SKM-1 treated with dmso at 0.1 percent for 144 hours (cell line): ENCODE measurements at regions not wholly inside any gene's neighbourhood (a gene's known extent, or its start where the extent isn't known, plus 50 kb on each side); places are given as distances from the start of the nearest gene placed in this dataset.
A peak's percentile ranks its signal among the peaks of the same experiment; 100 is the strongest.

Experiments used
- DNase-seq: peaks from one replicate; lab custom pipeline; 2025; ENCODE audit not compliant: unreplicated experiment; lab: John Stamatoyannopoulos, UW

GRCh38 chr9:663541-663940 lies 178.0 kb upstream of the DMRT1 start:
- DNase-seq: no peak

- DNase-seq: no peak
Observed at GRCh38 chr9:665296-665695, 176.2 kb upstream of the DMRT1 start.

DNA sequence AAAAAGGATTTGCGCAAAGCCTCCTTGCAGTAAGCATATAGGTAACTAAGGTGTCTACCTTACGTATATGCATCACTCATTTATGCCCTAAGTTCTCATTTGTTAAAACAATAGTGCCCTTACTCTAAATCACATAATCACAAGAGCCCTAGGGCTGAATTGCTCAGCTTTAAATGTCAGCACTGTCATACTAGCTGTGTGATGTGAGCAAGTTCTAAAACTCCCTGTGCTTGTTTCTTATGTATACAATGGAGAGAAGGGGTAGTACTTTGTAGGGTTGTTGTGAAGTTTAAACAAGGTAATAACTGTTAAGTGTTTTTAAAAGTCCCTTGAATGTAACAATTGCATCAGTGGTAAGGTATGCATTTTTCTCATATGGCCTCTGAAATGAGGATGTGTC lies 169.5 kb upstream of the DMRT1 start:
- DNase-seq: no peak

DNA sequence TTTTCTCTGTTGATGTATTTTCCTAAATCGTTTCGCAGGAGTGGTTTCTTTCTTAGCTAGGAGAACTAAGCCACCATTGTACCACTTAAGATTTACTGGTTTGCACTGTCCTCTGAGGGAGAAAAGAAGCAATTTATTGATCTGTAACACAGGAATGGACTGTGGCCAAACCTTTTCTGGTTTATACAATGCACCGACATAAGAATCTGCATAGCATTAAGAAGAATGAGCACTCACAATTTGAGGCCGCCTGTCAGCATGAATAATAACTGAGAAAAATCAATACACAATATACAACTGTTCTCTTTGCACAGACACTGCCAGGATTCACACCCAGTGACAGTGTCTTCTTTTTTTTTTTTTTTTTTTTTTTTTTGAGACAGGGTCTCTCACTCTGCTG lies 168.6 kb upstream of the DMRT1 start:
- DNase-seq: no peak

- no peak for DNase-seq
Observed at GRCh38 chr9:673264-673965, 168.1 kb upstream of the DMRT1 start.

DNA sequence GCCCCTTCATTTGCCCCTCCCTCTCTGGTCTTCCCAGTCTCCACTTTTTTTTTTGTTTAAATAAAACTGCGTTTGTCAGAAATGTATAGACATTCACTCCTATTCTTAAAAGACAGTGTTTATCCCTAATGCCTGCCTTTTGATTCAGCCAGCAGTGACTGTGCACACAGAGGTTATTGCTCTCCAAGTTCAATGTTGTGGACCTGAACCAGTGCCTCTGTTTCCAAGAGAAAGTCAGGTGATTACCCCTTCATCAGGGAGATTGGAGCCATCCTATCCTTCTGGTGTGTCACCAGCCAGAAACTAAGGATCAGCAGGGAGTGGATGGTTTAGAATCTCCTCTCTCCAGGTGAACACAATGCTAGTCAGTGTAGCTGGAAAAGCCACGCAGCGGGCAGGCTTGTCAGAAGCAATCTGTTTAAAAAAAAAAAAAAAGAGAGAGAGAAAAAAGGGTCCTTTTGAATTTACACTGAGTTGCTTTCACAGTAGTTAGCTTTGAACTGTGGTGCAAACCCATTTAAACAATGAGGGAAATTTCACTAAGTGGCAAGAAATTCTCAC lies 167.5 kb upstream of the DMRT1 start:
- no peak for DNase-seq

DNA sequence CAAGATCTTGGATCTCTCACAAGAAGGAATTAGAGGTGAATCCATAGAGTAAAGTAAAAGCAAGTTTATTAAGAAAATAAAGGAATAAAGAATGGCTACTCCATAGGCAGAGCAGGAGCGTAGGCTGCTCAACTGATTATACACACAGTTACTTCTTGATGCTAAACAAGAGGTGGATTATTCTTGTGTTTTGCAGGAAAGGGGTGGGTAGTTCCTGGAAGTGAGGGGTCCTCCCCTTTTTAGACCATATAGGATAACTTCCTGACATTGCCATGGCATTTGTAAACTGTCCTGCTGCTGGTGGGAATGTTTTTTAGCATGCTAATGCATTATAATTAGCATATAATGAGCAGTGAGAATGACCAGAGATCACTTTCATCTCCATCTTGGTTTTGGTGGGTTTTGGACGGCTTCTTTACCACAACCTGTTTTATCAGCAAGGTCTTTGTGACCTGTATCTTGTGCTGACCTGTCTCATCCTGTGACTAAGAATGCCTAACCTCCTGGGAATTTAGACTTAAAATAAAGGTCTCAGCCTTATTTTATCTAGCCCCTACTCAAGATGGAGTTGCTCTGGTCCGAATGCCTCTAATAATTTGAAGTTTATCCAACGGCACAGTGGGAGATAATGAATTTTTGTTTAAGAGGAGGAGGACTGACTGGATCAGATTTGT lies 165.7 kb upstream of the DMRT1 start:
- DNase-seq: no peak

DNA sequence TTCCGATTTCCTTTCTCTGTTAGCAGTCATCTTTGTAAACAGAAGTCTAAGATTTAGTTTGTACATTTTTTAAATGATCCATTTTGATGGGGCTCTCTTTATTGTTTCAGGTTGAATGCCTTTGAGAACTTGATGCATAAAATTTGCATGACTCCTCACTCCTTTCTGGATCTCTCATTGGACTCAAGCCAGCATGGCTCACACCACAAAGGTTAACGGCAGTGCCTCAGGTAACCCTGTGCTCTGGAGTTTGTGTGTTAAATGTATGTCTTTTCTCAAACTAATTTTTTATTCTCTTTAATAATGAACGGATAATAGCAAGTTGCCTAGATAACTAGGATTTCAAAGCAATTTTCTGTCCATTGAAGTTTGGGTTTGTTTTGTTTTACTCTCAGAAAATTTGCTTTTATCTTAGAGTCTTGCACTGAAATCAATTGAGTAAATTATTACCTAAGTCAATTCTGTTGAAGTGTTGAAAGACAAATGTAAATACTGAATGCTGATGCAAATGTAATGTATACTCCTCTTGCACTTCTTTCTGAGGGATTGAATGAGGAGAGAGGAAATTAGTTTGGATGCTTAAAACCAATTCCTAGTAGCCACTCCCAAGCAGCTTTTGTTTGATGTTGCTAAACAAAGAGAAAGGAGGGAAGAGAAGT lies 164.6 kb upstream of the DMRT1 start:
- DNase-seq: no peak

- DNase-seq: no peak
Observed at GRCh38 chr9:677461-678097, 163.9 kb upstream of the DMRT1 start.

- no peak for DNase-seq
Observed at GRCh38 chr9:678897-679296, 162.6 kb upstream of the DMRT1 start.

GRCh38 chr9:679462-679861 lies 162.0 kb upstream of the DMRT1 start:
- DNase-seq: no peak

GRCh38 chr9:680106-680505 lies 161.4 kb upstream of the DMRT1 start:
- DNase-seq: no peak

DNA sequence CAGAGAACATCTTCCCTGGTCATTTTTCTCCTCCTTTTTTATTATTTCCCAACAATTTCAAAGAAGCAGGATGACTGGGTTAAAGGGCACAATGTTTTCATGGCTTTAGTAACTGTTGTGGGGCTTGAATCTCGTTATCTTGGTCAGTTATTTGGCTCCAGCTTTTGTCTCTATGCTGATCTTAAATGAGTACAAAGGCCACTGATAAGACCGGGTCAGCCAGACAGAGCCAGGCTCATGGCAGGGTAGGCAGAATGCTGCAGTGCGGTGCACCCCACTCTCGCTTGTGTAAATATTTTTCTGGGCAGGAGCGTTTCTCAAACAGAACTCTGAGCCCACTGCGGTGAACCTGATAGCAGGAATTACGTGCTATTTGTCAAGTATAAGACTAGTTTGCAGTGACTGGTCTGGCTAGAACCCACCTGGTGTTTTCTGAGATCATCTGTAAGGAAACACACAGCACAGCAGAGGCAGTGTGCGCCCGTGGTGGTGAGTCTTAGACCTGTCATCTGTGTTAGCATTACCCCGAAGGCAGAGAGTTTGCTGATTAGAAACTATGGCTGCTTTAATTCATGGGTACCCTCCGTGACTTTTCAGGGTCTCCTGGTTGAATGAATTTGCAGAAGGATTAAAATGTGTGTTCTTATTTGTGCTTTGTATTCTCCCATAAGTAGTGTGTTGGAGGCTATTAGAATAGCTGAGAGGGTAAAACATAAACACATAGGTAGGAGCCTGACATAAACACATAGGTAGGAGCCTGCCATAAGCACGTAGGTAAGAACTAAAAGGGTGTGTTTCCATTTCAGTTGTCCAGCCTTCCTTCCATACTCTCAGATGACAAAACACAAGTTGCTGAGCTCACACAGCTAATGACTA lies 158.6 kb upstream of the DMRT1 start:
- no peak for DNase-seq

DNA sequence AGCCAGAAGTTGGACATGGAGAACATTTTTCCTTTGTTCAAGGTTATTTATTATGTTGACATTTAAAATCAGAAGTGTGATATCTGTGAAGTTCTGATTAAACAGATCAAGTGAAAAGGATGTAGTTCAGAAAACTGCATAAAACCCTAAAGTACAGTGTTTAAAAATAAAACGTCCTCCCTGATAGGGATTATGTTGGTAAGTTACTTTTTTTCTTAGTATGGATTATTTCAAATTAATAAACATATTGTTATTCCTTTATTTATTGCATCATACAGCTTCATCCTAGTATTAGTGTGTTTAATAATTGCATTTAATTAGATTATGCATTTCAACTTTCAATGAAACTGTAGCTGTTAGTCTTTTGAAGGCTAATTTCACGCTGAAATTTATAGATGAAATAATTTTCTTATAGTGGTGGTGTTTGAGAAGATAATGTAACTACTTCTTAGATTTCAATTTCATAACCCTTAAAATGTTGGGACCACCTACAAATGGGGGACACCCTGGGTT lies 157.9 kb upstream of the DMRT1 start:
- DNase-seq: no peak

DNA sequence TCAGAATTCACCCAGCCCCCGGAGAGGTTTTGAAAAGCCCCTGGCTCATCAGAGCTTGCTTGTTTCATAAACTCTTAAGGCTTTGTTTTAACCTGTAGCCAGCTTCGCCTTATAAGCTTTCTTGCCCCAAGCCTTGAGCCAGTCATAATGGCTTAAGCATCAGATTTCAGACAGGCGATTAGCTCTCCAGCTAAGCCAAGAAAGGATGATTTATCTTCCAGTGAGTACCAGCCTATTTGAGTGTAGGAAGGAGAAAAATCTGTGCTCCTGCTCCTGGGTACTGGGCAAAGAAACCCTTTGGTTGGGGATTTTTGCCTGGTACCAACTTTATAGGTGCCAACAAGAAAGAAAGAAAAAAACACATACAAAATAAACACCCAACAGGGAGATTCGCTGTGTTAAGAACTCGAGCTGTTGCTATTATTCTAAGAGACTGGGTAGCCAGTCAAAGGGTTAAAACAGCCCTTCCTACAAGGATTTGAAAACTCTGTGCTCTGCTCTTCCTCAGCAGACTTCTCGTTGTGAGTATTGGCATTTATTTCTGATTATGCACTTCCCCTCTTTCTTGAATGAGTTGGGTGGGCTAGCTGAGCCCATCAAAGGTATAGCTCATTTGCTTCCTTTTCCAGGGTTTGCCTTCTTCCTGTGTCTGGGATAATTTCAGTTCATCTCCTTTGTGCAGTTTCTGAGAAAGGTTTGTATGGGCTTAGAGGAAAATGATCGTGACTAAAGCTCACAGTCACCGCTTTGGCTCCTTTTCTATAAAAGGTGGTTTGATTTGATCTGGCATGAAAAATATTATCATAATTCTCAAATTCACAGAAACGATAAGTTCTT lies 157.2 kb upstream of the DMRT1 start:
- no peak for DNase-seq

DNA sequence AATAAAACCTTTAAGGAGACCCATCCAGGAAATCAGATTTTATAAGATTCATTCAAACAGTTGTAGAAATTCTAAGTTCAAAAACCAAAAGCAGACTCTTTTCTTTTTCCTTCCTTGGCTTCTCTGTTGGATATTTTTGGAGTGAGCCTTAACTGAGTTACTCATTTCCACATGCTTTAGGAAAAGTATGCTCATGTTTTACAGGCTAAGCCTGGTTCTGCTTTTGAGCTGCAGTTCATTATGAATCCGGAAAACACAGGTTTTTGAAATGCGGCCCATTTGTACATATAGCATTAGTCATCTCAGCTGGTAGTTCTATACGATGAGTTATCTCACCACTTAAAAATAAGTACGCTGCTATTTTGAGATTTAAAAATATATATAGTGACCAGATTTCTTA lies 156.6 kb upstream of the DMRT1 start:
- DNase-seq: peak; percentile 2

DNA sequence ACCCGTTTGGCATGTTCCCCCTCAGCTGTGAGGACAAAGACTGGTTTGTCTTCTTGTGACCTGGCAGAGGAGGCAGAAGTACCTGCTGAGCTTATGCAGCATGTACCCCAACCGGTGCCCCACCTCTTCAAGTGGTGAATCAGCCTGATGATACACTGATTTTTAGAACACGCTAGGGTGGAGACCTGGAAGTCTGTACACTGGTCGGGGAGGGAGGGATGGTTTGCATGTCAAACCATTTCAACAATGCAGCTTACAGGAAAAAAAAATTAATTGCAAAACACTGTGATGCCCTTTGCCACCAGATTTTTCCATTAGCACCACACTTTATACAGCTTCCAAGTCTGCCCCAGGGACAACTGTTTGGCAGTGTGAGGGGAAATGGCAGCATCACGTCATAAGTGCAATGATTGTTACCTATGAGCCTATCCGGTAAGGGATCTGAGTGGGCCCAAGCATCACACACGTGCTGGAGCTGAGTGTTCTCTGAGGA lies 155.1 kb upstream of the DMRT1 start:
- no peak for DNase-seq

DNA sequence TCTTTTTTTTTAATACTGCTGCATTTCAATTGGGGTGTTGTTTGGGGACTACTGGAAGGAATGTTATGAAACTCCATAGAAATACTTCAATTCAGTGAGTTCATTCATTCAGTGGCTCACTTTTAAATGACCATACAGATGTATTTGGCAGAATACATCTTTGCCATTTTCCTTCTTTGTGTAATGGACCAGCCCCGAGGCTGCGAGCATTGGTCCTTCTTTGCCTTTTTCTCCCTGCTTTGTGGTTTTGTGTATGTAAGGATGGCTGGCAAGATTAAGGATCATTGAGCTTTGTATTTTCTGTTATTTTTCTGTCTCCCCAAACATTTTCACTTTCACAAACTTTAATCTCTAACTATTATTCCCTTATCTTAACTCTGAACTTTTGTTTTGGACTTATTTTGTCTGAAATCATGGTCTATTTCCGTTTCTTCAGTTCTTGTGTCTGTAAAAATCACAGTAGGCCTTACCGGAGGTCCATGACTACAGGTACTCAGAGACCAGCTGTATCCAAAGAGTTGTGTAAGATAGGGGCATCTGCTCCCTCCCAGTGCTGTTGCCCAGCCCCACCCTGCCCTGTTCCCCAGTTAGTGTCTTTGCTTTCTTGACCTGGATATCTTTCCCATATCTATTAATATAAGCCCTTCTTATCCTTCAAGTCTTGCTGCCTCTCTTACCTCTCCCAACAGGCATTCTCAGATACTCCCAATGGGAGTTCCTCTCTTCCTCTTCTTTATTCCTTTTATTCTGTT lies 154.3 kb upstream of the DMRT1 start:
- DNase-seq: no peak

- no peak for DNase-seq
Observed at GRCh38 chr9:687994-688393, 153.5 kb upstream of the DMRT1 start.
